ENCODE measurements at regions not wholly inside any gene's neighbourhood (a gene's known extent, or its start where the extent isn't known, plus 50 kb on each side); places are given as distances from the start of the nearest gene placed in this dataset.
"Not testable (repeated sequence)": the region's sequence is repeated elsewhere in the genome, so short reads cannot be mapped to it uniquely, and the experiment has no call there.

DNA sequence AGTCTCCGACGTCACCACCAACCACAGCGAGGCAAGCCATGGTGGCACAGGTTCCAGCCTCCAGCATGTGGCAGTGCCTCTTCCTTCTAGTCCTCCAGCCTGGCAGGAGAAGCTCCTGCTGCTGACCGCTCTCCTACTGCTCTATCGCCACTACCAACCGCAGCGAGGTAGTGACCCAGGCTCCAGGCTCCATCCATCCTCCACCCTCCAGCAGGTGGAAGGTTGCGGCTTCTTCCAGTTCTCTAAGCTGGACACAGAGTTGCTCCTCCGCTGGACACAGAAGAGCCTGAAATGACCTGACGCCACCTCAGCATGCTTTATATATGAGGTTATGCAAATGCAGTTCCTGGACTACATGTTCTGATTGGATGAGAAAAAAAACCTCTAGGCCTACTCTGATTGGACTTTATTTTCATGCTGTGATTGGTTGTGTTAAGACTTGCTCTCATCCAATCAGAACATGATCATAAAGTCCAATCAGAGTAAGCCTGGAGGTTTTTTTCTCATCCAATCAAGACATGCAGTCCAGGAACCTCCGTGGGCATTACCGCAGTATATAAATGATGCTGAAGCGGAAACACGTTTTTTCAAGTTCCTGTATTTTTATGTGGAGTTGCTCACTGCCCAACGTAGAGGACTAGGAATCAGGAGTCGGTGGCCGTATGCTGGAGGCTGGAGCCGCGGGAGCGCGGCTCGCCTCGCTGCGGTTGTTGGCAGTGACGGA is 174.7 kb downstream of the USP22 start:
- CTCF ChIA-PET; DNase-seq; H3K36me3 Mint-ChIP-seq; H3K4me3 Mint-ChIP-seq; H3K4me1 Mint-ChIP-seq; H3K36me3 ChIP-seq (ENCODE audit: insufficient read depth, low read length); H3K27me3 ChIP-seq (ENCODE audit: insufficient read depth, low read length, poor library complexity, severe bottlenecking); H3K27ac ChIP-seq (ENCODE audit: low read depth, low read length); H3K4me3 ChIP-seq (ENCODE audit: low read length); H3K9me3 Mint-ChIP-seq; H3K4me1 ChIP-seq (ENCODE audit: insufficient read depth, low read length); H3K9me3 ChIP-seq (ENCODE audit: low read length); H3K27ac Mint-ChIP-seq; POLR2A ChIA-PET: not testable (repeated sequence)
- peaks cover 4 to 28% of the 10 kb centered on the region in 2 donors for H3K27me3 Mint-ChIP-seq

DNA sequence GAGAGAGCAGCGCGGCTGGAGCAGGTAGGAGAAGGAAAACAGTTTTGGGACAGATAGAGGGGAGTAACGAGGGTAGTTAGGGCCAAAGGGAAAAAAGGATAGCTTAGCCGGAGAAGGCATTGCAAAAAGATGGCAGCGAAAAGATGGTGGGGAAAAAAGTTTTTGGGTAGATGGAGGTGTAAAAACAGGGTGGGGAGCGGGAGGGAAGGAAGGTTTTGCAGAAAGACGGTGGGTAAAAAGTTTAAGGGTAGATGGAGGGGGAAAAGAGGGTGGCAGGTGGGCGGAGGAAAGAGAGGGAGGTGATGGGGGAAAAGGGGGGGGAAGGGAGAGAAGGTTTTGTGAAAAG is 174.2 kb downstream of the USP22 start:
- H3K4me1 Mint-ChIP-seq; H3K27ac Mint-ChIP-seq; H3K4me3 ChIP-seq (ENCODE audit: low read length); H3K4me3 Mint-ChIP-seq; H3K27me3 ChIP-seq (ENCODE audit: insufficient read depth, low read length, poor library complexity, severe bottlenecking); H3K36me3 ChIP-seq (ENCODE audit: insufficient read depth, low read length); H3K9me3 ChIP-seq (ENCODE audit: low read length); H3K27ac ChIP-seq (ENCODE audit: low read depth, low read length); DNase-seq; CTCF ChIA-PET; H3K4me1 ChIP-seq (ENCODE audit: insufficient read depth, low read length); H3K36me3 Mint-ChIP-seq; POLR2A ChIA-PET; H3K9me3 Mint-ChIP-seq: not testable (repeated sequence)
- H3K27me3 Mint-ChIP-seq: peaks cover 4 to 26% of the 10 kb centered on the region in 2 donors

DNA sequence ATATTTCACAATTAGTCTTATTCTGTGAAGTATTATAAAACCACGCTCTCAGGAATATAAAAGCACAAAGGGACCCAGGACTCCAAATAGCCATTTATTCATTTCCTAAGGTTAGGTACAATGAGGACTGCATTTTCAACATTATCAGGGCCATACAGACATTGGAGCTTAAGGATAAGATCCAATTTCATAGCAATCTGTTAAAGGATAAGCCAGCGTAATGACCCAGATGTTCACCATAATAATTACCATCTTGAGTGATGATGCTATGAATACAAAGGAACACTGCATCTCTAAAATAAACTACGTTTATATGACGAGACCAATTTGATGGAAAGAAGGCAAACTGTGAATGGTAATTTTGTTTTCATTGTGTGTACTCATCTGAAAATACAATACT is 169.6 kb downstream of the USP22 start:
- H3K36me3 Mint-ChIP-seq; H3K4me3 Mint-ChIP-seq; H3K27me3 ChIP-seq (ENCODE audit: insufficient read depth, low read length, poor library complexity, severe bottlenecking); H3K4me1 Mint-ChIP-seq; H3K36me3 ChIP-seq (ENCODE audit: insufficient read depth, low read length); POLR2A ChIA-PET; H3K9me3 Mint-ChIP-seq; H3K27ac ChIP-seq (ENCODE audit: low read depth, low read length); CTCF ChIA-PET; H3K4me3 ChIP-seq (ENCODE audit: low read length); H3K9me3 ChIP-seq (ENCODE audit: low read length); DNase-seq; H3K27ac Mint-ChIP-seq; H3K4me1 ChIP-seq (ENCODE audit: insufficient read depth, low read length): not testable (repeated sequence)
- H3K27me3 Mint-ChIP-seq: peaks cover 8 to 30% of the 10 kb centered on the region in 2 donors

DNA sequence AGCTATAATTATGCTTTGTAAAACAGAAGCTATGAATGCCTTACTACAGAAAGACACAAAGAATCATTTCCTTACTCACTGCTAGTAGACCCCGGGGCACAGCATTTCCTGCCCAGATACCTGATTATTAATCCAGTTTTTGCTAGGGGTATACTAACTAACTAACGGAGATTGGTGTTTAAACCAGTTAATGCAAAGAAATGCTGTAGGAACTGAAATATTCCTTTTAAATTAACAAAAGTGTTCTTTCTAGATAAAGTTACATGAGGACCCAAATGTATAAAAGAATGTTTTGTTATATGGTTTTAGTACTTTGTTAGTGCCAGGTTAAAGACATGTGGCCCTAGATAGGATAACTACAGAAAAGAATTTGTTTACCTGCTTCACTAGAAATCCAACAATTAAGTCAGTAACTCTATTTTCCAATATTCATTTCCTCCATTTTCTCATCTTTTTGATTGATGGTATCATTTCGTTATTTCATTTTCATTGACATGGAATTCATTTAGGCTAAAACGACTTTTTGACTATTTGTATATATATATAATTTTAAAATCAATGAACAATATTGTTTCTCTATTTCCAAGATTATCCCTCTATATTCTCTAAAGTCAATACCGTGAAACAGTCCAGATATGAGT is 169.0 kb downstream of the USP22 start:
- H3K36me3 ChIP-seq (ENCODE audit: insufficient read depth, low read length); H3K4me1 ChIP-seq (ENCODE audit: insufficient read depth, low read length); DNase-seq; POLR2A ChIA-PET; H3K4me3 ChIP-seq (ENCODE audit: low read length); H3K9me3 ChIP-seq (ENCODE audit: low read length); H3K27me3 ChIP-seq (ENCODE audit: insufficient read depth, low read length, poor library complexity, severe bottlenecking); H3K36me3 Mint-ChIP-seq; H3K4me1 Mint-ChIP-seq; CTCF ChIA-PET; H3K27ac Mint-ChIP-seq; H3K4me3 Mint-ChIP-seq; H3K9me3 Mint-ChIP-seq; H3K27ac ChIP-seq (ENCODE audit: low read depth, low read length): not testable (repeated sequence)
- peaks cover 11 to 36% of the 10 kb centered on the region in 2 donors for H3K27me3 Mint-ChIP-seq

DNA sequence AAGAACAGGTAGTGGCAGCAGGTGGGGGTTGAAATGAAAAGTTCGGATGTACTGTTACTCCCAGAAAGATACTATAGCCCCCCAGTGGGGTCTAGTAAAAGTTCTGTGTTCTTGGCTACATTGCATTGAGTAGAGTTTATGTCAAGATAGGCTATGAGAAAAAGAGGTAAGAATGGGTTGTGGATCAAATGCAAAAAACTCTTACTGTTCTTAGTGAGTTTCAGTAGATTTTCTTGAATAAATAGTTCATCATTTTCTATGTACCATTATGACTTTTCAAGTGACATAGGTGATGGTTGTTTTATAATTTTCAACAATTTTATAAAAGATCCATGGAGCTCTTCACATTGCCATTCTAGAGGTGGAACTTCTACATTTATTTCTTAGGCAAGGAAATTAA is 165.4 kb downstream of the USP22 start:
- H3K4me1 Mint-ChIP-seq; H3K27ac Mint-ChIP-seq; CTCF ChIA-PET; H3K4me3 ChIP-seq (ENCODE audit: low read length); H3K9me3 ChIP-seq (ENCODE audit: low read length); H3K36me3 Mint-ChIP-seq; H3K27me3 ChIP-seq (ENCODE audit: insufficient read depth, low read length, poor library complexity, severe bottlenecking); H3K9me3 Mint-ChIP-seq; H3K36me3 ChIP-seq (ENCODE audit: insufficient read depth, low read length); POLR2A ChIA-PET; H3K27ac ChIP-seq (ENCODE audit: low read depth, low read length); H3K4me1 ChIP-seq (ENCODE audit: insufficient read depth, low read length); DNase-seq; H3K4me3 Mint-ChIP-seq: not testable (repeated sequence)
- peaks cover 17 to 57% of the 10 kb centered on the region in 2 donors for H3K27me3 Mint-ChIP-seq

DNA sequence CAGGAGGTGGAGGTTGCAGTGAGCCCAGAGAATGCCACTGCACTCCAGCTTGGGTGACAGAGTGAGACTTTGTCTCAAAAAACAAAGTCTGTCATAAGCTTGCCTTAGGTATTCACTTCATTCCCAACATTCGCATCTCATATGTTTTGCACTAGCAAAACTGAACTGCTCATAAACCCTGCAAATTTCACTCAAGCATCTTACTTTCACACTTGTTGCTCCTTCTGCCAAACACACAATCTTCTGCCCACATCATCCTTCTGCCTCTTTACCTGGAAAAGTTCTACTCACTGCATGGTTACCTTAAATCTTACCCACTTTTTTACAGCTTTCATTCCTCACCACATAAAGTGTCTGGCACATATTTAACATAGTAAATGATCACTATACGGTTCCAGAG is 152.5 kb downstream of the USP22 start:
- CTCF ChIA-PET: no interaction called here
- Mint-ChIP-seq H3K27me3 (peaks cover 2 to 28% of the 10 kb centered on the region in 2 donors), H3K27ac (no peak overlapping the region), H3K9me3 (no peaks in the 10 kb centered on the region), H3K36me3 (no peaks in the 10 kb centered on the region), H3K4me1 (no peaks in the 10 kb centered on the region), H3K4me3 (no peak overlapping the region)
- Histone ChIP-seq H3K4me3 (ENCODE audit: low read length) (no peak overlapping the region), H3K27ac (ENCODE audit: low read depth, low read length) (no peak overlapping the region), H3K4me1 (ENCODE audit: insufficient read depth, low read length) (no peaks in the 10 kb centered on the region), H3K36me3 (ENCODE audit: insufficient read depth, low read length) (no peaks in the 10 kb centered on the region), H3K27me3 (ENCODE audit: insufficient read depth, low read length, poor library complexity, severe bottlenecking) (no peaks in the 10 kb centered on the region), H3K9me3 (ENCODE audit: low read length) (no peaks in the 10 kb centered on the region)
- POLR2A ChIA-PET: no interaction called here
- no peak for DNase-seq

DNA sequence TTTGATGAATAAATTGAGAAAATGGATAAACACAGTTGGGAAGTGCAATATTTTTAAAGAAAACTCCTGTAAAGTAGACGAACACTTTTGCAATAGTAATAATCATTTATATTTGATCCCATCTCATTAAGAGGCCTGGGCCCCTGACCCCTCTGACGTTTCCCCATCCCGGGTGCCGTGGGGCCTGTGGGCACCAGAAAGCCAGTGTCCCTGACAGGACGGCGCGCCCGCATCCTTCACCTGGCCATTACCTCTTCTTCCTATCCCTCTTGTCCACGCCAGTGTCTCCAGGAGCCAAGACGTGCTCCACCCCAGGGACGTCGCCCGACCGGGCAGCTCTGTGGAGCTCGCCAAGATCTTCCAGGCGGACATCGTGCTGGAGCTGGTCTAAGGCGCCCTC is 147.4 kb downstream of the USP22 start:
- not testable (repeated sequence) for H3K4me3 Mint-ChIP-seq

DNA sequence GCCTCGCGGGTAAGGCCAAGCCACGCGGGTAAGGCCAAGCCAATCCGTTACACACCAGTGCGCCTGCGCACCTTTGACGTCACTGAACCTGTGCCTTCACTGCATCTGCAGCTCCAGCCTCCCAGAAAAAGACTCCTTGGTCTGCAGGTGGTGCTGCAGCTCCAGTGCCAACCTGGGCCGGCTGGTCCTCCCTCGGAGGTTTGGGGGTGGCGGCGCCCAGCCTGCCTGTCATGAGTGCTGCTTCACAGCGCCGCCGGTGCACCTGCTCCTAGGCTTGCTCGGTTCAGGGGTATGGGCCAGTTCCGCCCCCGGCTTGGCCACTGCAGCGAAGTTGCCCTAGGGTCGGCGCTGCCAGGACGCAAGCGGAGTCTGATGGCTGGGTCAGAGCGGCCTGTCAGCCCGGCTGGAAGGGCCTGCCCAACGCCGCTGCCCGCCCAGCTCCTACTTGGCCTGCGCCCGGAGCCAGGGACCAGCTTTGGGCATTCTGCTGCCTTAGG is 146.6 kb downstream of the USP22 start:
- Histone ChIP-seq H3K36me3 (ENCODE audit: insufficient read depth, low read length) (no peaks in the 10 kb centered on the region), H3K4me3 (ENCODE audit: low read length) (no peak overlapping the region), H3K27me3 (ENCODE audit: insufficient read depth, low read length, poor library complexity, severe bottlenecking) (no peaks in the 10 kb centered on the region), H3K9me3 (ENCODE audit: low read length) (no peaks in the 10 kb centered on the region), H3K27ac (ENCODE audit: low read depth, low read length) (no peak overlapping the region), H3K4me1 (ENCODE audit: insufficient read depth, low read length) (no peaks in the 10 kb centered on the region)
- no peak overlapping the region for H3K27ac Mint-ChIP-seq
- DNase-seq: peak in 4 of 5 donors; percentile 11 to 49 (median 20)
- H3K27me3 Mint-ChIP-seq: peaks cover 4 to 13% of the 10 kb centered on the region in 2 donors
- no peaks in the 10 kb centered on the region for H3K36me3 Mint-ChIP-seq
- CTCF ChIA-PET: no interaction called here
- no peaks in the 10 kb centered on the region for H3K9me3 Mint-ChIP-seq
- POLR2A ChIA-PET: no interaction called here
- H3K4me1 Mint-ChIP-seq: no peaks in the 10 kb centered on the region
- H3K4me3 Mint-ChIP-seq: no peak overlapping the region

More for the DNA sequence above, 147.4 kb downstream of the USP22 start:
- H3K9me3 Mint-ChIP-seq; H3K27me3 ChIP-seq (ENCODE audit: insufficient read depth, low read length, poor library complexity, severe bottlenecking); H3K27ac ChIP-seq (ENCODE audit: low read depth, low read length); H3K4me3 ChIP-seq (ENCODE audit: low read length); H3K9me3 ChIP-seq (ENCODE audit: low read length); H3K36me3 Mint-ChIP-seq; DNase-seq; CTCF ChIA-PET; POLR2A ChIA-PET; H3K36me3 ChIP-seq (ENCODE audit: insufficient read depth, low read length); H3K4me1 Mint-ChIP-seq; H3K27ac Mint-ChIP-seq; H3K4me1 ChIP-seq (ENCODE audit: insufficient read depth, low read length): not testable (repeated sequence)
- H3K27me3 Mint-ChIP-seq: peaks cover 6 to 13% of the 10 kb centered on the region in 2 donors

Measured in CD8-positive, alpha-beta memory T cell (primary cell).